GM23338 (cell line): ENCODE measurements at regions not wholly inside any gene's neighbourhood (a gene's known extent, or its start where the extent isn't known, plus 50 kb on each side); places are given as distances from the start of the nearest gene placed in this dataset.

Experiments
- ATAC-seq: fragments of 200-7000 bp; cut with Tn5 transposase; 3 replicates; pipeline ENCODE4 v1.9.1; 2020
- DNase-seq: peaks from one replicate; pipeline ENCODE4 v3.0.0-alpha.2; 2015; ENCODE audit warnings: low spot score
- H2AFZ ChIP-seq: fragments of 200-600 bp; sonication (generic); 2 replicates; pipeline ENCODE4 v1.8.0; 2016; ENCODE audit warnings: antibody characterized with exemption, mild to moderate bottlenecking, moderate library complexity
- H3F3A ChIP-seq: fragments of 200-600 bp; sonication (generic); replicated peaks from 2 replicates; pipeline ENCODE4 v1.8.0; 2017; ENCODE audit warnings: antibody characterized with exemption, mixed run types, low read depth
- H3K27ac ChIP-seq: fragments of 200-600 bp; sonication (generic); 2 replicates; pipeline ENCODE4 v1.6.1; 2016; ENCODE audit warnings: low read depth
- H3K27me3 ChIP-seq: fragments of 200-600 bp; sonication (generic); 2 replicates; pipeline ENCODE4 v1.8.0; 2016; ENCODE audit warnings: mild to moderate bottlenecking, mixed run types, moderate library complexity; ENCODE audit not compliant: insufficient read depth
- H3K36me3 ChIP-seq: fragments of 200-600 bp; sonication (generic); 2 replicates; pipeline ENCODE4 v1.8.0; 2016; ENCODE audit warnings: mild to moderate bottlenecking; ENCODE audit not compliant: insufficient read depth
- H3K4me1 ChIP-seq: fragments of 200-600 bp; sonication (generic); 2 replicates; pipeline ENCODE4 v1.8.0; 2016; ENCODE audit warnings: mild to moderate bottlenecking, moderate library complexity; ENCODE audit not compliant: insufficient read depth
- H3K4me2 ChIP-seq: fragments of 200-600 bp; sonication (generic); 2 replicates; pipeline ENCODE4 v1.7.1; 2017; ENCODE audit warnings: mixed run types
- H3K4me3 ChIP-seq: fragments of 200-600 bp; sonication (generic); 2 replicates; pipeline ENCODE4 v1.6.1; 2016; ENCODE audit warnings: mixed run types
- H3K79me2 ChIP-seq: fragments of 200-600 bp; sonication (generic); replicated peaks from 2 replicates; pipeline ENCODE4 v1.8.0; 2017; ENCODE audit warnings: mild to moderate bottlenecking; ENCODE audit not compliant: insufficient read depth
- H3K9me2 ChIP-seq: fragments of 200-600 bp; sonication (generic); 2 replicates; pipeline ENCODE4 v1.8.0; 2017; ENCODE audit not compliant: insufficient read depth
- H4K20me1 ChIP-seq: fragments of 200-600 bp; sonication (generic); replicated peaks from 2 replicates; pipeline ENCODE4 v1.8.0; 2017; ENCODE audit warnings: mild to moderate bottlenecking; ENCODE audit not compliant: insufficient read depth
- H3K27ac Mint-ChIP-seq: 2 replicates; pipeline ENCODE4 v1.8.0; 2020; ENCODE audit warnings: inconsistent platforms, mild to moderate bottlenecking, moderate library complexity, mixed read lengths
- H3K27me3 Mint-ChIP-seq: 3 replicates; pipeline ENCODE4 v1.8.0; 2022; ENCODE audit warnings: low read depth, mild to moderate bottlenecking, moderate library complexity, mixed read lengths, inconsistent platforms; ENCODE audit not compliant: insufficient read depth, poor library complexity
- H3K36me3 Mint-ChIP-seq: 3 replicates; pipeline ENCODE4 v1.8.0; 2021; ENCODE audit warnings: low read depth, mild to moderate bottlenecking, inconsistent platforms, moderate library complexity, mixed read lengths
- H3K4me1 Mint-ChIP-seq: 3 replicates; pipeline ENCODE4 v1.8.0; 2020; ENCODE audit warnings: mild to moderate bottlenecking, inconsistent platforms, mixed read lengths
- H3K4me3 Mint-ChIP-seq: 3 replicates; pipeline ENCODE4 v1.8.0; 2021; ENCODE audit warnings: moderate library complexity, mild to moderate bottlenecking, inconsistent platforms, mixed read lengths
- H3K9me3 Mint-ChIP-seq: 3 replicates; pipeline ENCODE4 v1.8.0; 2020; ENCODE audit warnings: moderate library complexity, mild to moderate bottlenecking, inconsistent platforms, mixed read lengths
- CREB1 ChIP-seq: fragments of 250-450 bp; sonication (Bioruptor Pico); IDR thresholded peaks from 2 replicates; pipeline ENCODE4 v1.5.0; 2020; ENCODE audit warnings: low read depth, mild to moderate bottlenecking, moderate library complexity
- EZH2 ChIP-seq: fragments of 200-600 bp; sonication (generic); IDR thresholded peaks from one replicate; pipeline ENCODE4 v1.8.0; 2017; ENCODE audit warnings: antibody characterized with exemption, mild to moderate bottlenecking, low read depth; ENCODE audit not compliant: unreplicated experiment
- EZH2phosphoT487 ChIP-seq: fragments of 200-600 bp; sonication (generic); IDR thresholded peaks from one replicate; pipeline ENCODE4 v1.8.1; 2018; ENCODE audit warnings: antibody characterized with exemption; ENCODE audit not compliant: unreplicated experiment
- JUNB ChIP-seq: IDR thresholded peaks from one replicate; pipeline ENCODE4 v1.6.1; 2016; ENCODE audit warnings: antibody characterized with exemption; ENCODE audit not compliant: unreplicated experiment
- NANOG ChIP-seq: IDR thresholded peaks from 2 replicates; pipeline ENCODE4 v1.6.1; 2016; ENCODE audit warnings: antibody characterized with exemption, borderline replicate concordance
- POLR2AphosphoS5 ChIP-seq: IDR thresholded peaks from 2 replicates; pipeline ENCODE4 v1.6.1; 2016; ENCODE audit warnings: antibody characterized with exemption, low read depth
- STAT1 ChIP-seq: IDR thresholded peaks from one replicate; pipeline ENCODE4 v1.6.1; 2016; ENCODE audit warnings: antibody characterized with exemption; ENCODE audit not compliant: unreplicated experiment
- ZNF114 ChIP-seq: fragments of 250-450 bp; sonication (Bioruptor Pico); IDR thresholded peaks from 2 replicates; pipeline ENCODE4 v1.5.0; 2020; ENCODE audit warnings: mild to moderate bottlenecking, moderate library complexity
- ZNF331 ChIP-seq: fragments of 250-450 bp; sonication (Bioruptor Pico); IDR thresholded peaks from 2 replicates; pipeline ENCODE4 v1.5.0; 2020; ENCODE audit warnings: low read depth, mild to moderate bottlenecking, moderate library complexity
- TF ChIP-seq, protein P1 (sequence below): fragments of 250-450 bp; sonication (Bioruptor Pico); IDR thresholded peaks from 2 replicates; pipeline ENCODE4 v1.5.0; 2020; ENCODE audit warnings: mild to moderate bottlenecking, moderate library complexity
- TF ChIP-seq, protein P2 (sequence below): IDR thresholded peaks from 2 replicates; pipeline ENCODE4 v1.6.1; 2016; ENCODE audit warnings: antibody characterized with exemption
- TF ChIP-seq, protein P3 (sequence below): IDR thresholded peaks from one replicate; pipeline ENCODE4 v1.6.1; 2018; ENCODE audit warnings: antibody characterized with exemption; ENCODE audit not compliant: unreplicated experiment
- TF ChIP-seq, protein P4 (sequence below), 2 experiments: fragments of 200-600 bp in 1 of 2; sonication (generic) in 1 of 2; conservative IDR thresholded peaks; 2 replicates each; pipeline versions ENCODE4 v1.5.1 to v1.6.1; 2016 to 2017; ENCODE audit warnings: antibody characterized with exemption in 2 of 2, low read depth in 2 of 2, mild to moderate bottlenecking in 2 of 2, moderate library complexity in 1 of 2

DNA sequence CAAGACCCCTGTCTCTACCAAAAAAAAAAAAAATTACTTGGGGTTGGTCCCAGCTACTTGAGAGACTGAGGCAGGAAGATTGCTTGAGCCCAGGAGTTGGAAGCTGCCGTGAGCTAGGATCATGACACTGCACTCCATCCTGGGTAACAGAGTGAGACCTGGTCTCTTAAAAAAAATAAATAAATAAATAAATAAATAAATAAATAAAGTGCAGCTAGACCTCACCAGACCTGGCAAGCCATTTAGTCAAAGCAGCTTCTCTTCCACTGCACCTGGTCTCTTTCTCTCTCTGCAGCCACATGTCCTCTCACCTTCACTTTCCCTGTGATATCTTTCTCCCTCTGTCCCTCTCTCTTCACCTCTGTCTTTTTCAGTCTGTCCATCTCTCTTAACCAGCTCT lies 75.2 kb upstream of the CHCHD3 start:
- Mint-ChIP-seq H3K9me3 (no peaks in the 10 kb centered on the region; the same call in 2 of the 3 replicates), H3K27me3 (no peaks in the 10 kb centered on the region), H3K36me3 (no peaks in the 10 kb centered on the region; the same call in 2 of the 3 replicates), H3K4me3 (no peak overlapping the region), H3K27ac (no peak overlapping the region), H3K4me1 (peaks cover 5% of the 10 kb centered on the region)
- Histone ChIP-seq H3K4me2 (no peak overlapping the region), H3K27me3 (no peaks in the 10 kb centered on the region), H3K9me2 (no peaks in the 10 kb centered on the region), H3K4me3 (no peak overlapping the region), H3K36me3 (no peaks in the 10 kb centered on the region), H3F3A (no peaks in the 10 kb centered on the region), H2AFZ (no peak overlapping the region), H3K27ac (no peak overlapping the region), H4K20me1 (no peaks in the 10 kb centered on the region), H3K79me2 (no peaks in the 10 kb centered on the region), H3K4me1 (no peaks in the 10 kb centered on the region)
- DNase-seq, result no peak
- TF ChIP-seq, protein P1, sequence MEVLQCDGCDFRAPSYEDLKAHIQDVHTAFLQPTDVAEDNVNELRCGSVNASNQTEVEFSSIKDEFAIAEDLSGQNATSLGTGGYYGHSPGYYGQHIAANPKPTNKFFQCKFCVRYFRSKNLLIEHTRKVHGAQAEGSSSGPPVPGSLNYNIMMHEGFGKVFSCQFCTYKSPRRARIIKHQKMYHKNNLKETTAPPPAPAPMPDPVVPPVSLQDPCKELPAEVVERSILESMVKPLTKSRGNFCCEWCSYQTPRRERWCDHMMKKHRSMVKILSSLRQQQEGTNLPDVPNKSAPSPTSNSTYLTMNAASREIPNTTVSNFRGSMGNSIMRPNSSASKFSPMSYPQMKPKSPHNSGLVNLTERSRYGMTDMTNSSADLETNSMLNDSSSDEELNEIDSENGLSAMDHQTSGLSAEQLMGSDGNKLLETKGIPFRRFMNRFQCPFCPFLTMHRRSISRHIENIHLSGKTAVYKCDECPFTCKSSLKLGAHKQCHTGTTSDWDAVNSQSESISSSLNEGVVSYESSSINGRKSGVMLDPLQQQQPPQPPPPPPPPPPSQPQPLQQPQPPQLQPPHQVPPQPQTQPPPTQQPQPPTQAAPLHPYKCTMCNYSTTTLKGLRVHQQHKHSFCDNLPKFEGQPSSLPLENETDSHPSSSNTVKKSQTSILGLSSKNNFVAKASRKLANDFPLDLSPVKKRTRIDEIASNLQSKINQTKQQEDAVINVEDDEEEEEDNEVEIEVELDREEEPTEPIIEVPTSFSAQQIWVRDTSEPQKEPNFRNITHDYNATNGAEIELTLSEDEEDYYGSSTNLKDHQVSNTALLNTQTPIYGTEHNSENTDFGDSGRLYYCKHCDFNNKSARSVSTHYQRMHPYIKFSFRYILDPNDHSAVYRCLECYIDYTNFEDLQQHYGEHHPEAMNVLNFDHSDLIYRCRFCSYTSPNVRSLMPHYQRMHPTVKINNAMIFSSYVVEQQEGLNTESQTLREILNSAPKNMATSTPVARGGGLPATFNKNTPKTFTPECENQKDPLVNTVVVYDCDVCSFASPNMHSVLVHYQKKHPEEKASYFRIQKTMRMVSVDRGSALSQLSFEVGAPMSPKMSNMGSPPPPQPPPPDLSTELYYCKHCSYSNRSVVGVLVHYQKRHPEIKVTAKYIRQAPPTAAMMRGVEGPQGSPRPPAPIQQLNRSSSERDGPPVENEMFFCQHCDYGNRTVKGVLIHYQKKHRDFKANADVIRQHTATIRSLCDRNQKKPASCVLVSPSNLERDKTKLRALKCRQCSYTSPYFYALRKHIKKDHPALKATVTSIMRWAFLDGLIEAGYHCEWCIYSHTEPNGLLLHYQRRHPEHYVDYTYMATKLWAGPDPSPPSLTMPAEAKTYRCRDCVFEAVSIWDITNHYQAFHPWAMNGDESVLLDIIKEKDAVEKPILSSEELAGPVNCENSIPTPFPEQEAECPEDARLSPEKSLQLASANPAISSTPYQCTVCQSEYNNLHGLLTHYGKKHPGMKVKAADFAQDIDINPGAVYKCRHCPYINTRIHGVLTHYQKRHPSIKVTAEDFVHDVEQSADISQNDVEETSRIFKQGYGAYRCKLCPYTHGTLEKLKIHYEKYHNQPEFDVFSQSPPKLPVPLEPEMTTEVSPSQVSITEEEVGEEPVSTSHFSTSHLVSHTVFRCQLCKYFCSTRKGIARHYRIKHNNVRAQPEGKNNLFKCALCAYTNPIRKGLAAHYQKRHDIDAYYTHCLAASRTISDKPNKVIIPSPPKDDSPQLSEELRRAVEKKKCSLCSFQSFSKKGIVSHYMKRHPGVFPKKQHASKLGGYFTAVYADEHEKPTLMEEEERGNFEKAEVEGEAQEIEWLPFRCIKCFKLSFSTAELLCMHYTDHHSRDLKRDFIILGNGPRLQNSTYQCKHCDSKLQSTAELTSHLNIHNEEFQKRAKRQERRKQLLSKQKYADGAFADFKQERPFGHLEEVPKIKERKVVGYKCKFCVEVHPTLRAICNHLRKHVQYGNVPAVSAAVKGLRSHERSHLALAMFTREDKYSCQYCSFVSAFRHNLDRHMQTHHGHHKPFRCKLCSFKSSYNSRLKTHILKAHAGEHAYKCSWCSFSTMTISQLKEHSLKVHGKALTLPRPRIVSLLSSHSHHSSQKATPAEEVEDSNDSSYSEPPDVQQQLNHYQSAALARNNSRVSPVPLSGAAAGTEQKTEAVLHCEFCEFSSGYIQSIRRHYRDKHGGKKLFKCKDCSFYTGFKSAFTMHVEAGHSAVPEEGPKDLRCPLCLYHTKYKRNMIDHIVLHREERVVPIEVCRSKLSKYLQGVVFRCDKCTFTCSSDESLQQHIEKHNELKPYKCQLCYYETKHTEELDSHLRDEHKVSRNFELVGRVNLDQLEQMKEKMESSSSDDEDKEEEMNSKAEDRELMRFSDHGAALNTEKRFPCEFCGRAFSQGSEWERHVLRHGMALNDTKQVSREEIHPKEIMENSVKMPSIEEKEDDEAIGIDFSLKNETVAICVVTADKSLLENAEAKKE (CRISPR knock-in tag), result no peak
- TF ChIP-seq, protein P2, sequence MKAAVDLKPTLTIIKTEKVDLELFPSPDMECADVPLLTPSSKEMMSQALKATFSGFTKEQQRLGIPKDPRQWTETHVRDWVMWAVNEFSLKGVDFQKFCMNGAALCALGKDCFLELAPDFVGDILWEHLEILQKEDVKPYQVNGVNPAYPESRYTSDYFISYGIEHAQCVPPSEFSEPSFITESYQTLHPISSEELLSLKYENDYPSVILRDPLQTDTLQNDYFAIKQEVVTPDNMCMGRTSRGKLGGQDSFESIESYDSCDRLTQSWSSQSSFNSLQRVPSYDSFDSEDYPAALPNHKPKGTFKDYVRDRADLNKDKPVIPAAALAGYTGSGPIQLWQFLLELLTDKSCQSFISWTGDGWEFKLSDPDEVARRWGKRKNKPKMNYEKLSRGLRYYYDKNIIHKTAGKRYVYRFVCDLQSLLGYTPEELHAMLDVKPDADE, result no peak
- TF ChIP-seq, protein P3, sequence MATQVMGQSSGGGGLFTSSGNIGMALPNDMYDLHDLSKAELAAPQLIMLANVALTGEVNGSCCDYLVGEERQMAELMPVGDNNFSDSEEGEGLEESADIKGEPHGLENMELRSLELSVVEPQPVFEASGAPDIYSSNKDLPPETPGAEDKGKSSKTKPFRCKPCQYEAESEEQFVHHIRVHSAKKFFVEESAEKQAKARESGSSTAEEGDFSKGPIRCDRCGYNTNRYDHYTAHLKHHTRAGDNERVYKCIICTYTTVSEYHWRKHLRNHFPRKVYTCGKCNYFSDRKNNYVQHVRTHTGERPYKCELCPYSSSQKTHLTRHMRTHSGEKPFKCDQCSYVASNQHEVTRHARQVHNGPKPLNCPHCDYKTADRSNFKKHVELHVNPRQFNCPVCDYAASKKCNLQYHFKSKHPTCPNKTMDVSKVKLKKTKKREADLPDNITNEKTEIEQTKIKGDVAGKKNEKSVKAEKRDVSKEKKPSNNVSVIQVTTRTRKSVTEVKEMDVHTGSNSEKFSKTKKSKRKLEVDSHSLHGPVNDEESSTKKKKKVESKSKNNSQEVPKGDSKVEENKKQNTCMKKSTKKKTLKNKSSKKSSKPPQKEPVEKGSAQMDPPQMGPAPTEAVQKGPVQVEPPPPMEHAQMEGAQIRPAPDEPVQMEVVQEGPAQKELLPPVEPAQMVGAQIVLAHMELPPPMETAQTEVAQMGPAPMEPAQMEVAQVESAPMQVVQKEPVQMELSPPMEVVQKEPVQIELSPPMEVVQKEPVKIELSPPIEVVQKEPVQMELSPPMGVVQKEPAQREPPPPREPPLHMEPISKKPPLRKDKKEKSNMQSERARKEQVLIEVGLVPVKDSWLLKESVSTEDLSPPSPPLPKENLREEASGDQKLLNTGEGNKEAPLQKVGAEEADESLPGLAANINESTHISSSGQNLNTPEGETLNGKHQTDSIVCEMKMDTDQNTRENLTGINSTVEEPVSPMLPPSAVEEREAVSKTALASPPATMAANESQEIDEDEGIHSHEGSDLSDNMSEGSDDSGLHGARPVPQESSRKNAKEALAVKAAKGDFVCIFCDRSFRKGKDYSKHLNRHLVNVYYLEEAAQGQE, result no peak
- TF ChIP-seq JUNB, result no peak
- no peak for TF ChIP-seq ZNF331
- TF ChIP-seq, protein P4, sequence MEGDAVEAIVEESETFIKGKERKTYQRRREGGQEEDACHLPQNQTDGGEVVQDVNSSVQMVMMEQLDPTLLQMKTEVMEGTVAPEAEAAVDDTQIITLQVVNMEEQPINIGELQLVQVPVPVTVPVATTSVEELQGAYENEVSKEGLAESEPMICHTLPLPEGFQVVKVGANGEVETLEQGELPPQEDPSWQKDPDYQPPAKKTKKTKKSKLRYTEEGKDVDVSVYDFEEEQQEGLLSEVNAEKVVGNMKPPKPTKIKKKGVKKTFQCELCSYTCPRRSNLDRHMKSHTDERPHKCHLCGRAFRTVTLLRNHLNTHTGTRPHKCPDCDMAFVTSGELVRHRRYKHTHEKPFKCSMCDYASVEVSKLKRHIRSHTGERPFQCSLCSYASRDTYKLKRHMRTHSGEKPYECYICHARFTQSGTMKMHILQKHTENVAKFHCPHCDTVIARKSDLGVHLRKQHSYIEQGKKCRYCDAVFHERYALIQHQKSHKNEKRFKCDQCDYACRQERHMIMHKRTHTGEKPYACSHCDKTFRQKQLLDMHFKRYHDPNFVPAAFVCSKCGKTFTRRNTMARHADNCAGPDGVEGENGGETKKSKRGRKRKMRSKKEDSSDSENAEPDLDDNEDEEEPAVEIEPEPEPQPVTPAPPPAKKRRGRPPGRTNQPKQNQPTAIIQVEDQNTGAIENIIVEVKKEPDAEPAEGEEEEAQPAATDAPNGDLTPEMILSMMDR (conservative IDR thresholded peaks at IDR 0.05; ENCODE audit: low read depth in 2 of 2), result no peak
- no peak for TF ChIP-seq CREB1 (CRISPR knock-in tag)
- no peak for TF ChIP-seq NANOG
- TF ChIP-seq STAT1, result no peak
- no peak for TF ChIP-seq ZNF114 (CRISPR knock-in tag)
- no peak for TF ChIP-seq POLR2AphosphoS5
- TF ChIP-seq EZH2, result no peak
- TF ChIP-seq EZH2phosphoT487, result no peak
- no peak for ATAC-seq
